CD14-positive monocyte (primary cell): ENCODE measurements at regions not wholly inside any gene's neighbourhood (a gene's known extent, or its start where the extent isn't known, plus 50 kb on each side); places are given as distances from the start of the nearest gene placed in this dataset.

Experiments used
- DNase-seq, 3 donors: peaks; one replicate each; pipeline ENCODE4 v3.0.0-alpha.2; 2011 to 2022
- H2AFZ ChIP-seq: 2 replicates; pipeline ENCODE4 v1.6.0; 2012; ENCODE audit warnings: mild to moderate bottlenecking, low read depth, low read length, inconsistent platforms; ENCODE audit not compliant: insufficient read depth, poor library complexity, severe bottlenecking
- H3K27ac ChIP-seq, 2 donors: 1 replicate in 1 of 2; 2 replicates in 1 of 2; pipeline ENCODE4 v1.5.1; 2012 to 2013; ENCODE audit warnings: low read length in 2 of 2, control low read depth in 1 of 2, inconsistent platforms in 1 of 2, low read depth in 1 of 2, mild to moderate bottlenecking in 1 of 2
- H3K27me3 ChIP-seq, 2 donors: one replicate each; pipeline versions ENCODE4 v1.6.0 to v1.6.1; 2011 to 2013; ENCODE audit warnings: low read length in 2 of 2; ENCODE audit not compliant: control insufficient read depth in 2 of 2, insufficient read depth in 2 of 2
- H3K36me3 ChIP-seq, 2 donors: replicated peaks in 1 of 2; 1 replicate in 1 of 2; 2 replicates in 1 of 2; pipeline versions ENCODE4 v1.5.1 to v1.6.1; 2012 to 2013; ENCODE audit warnings: low read length in 2 of 2, control low read depth in 1 of 2, inconsistent platforms in 1 of 2, mild to moderate bottlenecking in 1 of 2; ENCODE audit not compliant: insufficient read depth in 2 of 2, control insufficient read depth in 1 of 2
- H3K4me1 ChIP-seq, 2 donors: 1 replicate in 1 of 2; 2 replicates in 1 of 2; pipeline versions ENCODE4 v1.5.1 to v1.6.1; 2012 to 2013; ENCODE audit warnings: low read length in 2 of 2, control low read depth in 1 of 2, inconsistent platforms in 1 of 2, mild to moderate bottlenecking in 1 of 2, moderate library complexity in 1 of 2; ENCODE audit not compliant: insufficient read depth in 2 of 2, control insufficient read depth in 1 of 2
- H3K4me2 ChIP-seq: replicated peaks from 2 replicates; pipeline ENCODE3; 2012; ENCODE audit warnings: low read length, moderate library complexity, mild to moderate bottlenecking; ENCODE audit not compliant: poor library complexity, severe bottlenecking; ENCODE audit errors: extremely low read depth
- H3K4me3 ChIP-seq, 3 experiments: fragments of 200-600 bp in 1 of 3; sonication (generic) in 1 of 3; replicated peaks in 1 of 3; 1 replicate in 2 of 3; 2 replicates in 1 of 3; pipeline ENCODE4 v1.5.1; 2011 to 2013; ENCODE audit warnings: low read length in 3 of 3, mild to moderate bottlenecking in 3 of 3, control low read depth in 2 of 3, low read depth in 2 of 3, inconsistent platforms in 1 of 3, moderate library complexity in 1 of 3
- H3K79me2 ChIP-seq: 2 replicates; pipeline ENCODE4 v1.6.0; 2012; ENCODE audit warnings: mild to moderate bottlenecking, control low read depth, inconsistent platforms, low read length, moderate library complexity; ENCODE audit not compliant: insufficient read depth
- H3K9ac ChIP-seq: 2 replicates; pipeline ENCODE4 v1.6.0; 2017; ENCODE audit warnings: low read length, mild to moderate bottlenecking; ENCODE audit not compliant: insufficient read depth, poor library complexity, severe bottlenecking
- H3K9me3 ChIP-seq, 2 donors: replicated peaks in 1 of 2; 1 replicate in 1 of 2; 2 replicates in 1 of 2; pipeline versions ENCODE4 v1.5.1 to v1.6.1; 2012 to 2013; ENCODE audit warnings: low read length in 2 of 2, control low read depth in 1 of 2; ENCODE audit not compliant: control insufficient read depth in 1 of 2, insufficient read depth in 1 of 2
- H4K20me1 ChIP-seq: 2 replicates; pipeline ENCODE4 v1.6.0; 2012; ENCODE audit warnings: mild to moderate bottlenecking, low read length, control low read depth, moderate library complexity; ENCODE audit not compliant: insufficient read depth
- H3K27ac Mint-ChIP-seq, 7 donors: one replicate each; pipeline ENCODE4 v1.8.0; 2020; ENCODE audit warnings: mild to moderate bottlenecking in 7 of 7, mixed read lengths in 7 of 7, moderate library complexity in 6 of 7, inconsistent platforms in 2 of 7
- H3K27me3 Mint-ChIP-seq, 3 donors: one replicate each; pipeline ENCODE4 v1.8.0; 2021 to 2022; ENCODE audit warnings: low read depth in 3 of 3, mild to moderate bottlenecking in 3 of 3, mixed read lengths in 3 of 3, moderate library complexity in 3 of 3, inconsistent platforms in 1 of 3
- H3K36me3 Mint-ChIP-seq, 2 donors: one replicate each; pipeline ENCODE4 v1.8.0; 2020; ENCODE audit warnings: mixed read lengths in 2 of 2, inconsistent platforms in 1 of 2, mild to moderate bottlenecking in 1 of 2
- H3K4me1 Mint-ChIP-seq: one replicate; pipeline ENCODE4 v1.8.0; 2020; ENCODE audit warnings: mild to moderate bottlenecking, mixed read lengths
- H3K4me3 Mint-ChIP-seq, 2 donors: one replicate each; pipeline ENCODE4 v1.8.0; 2020; ENCODE audit warnings: mild to moderate bottlenecking in 2 of 2, mixed read lengths in 2 of 2, moderate library complexity in 1 of 2
- H3K9me3 Mint-ChIP-seq, 7 donors: one replicate each; pipeline ENCODE4 v1.8.0; 2020 to 2022; ENCODE audit warnings: mixed read lengths in 7 of 7, mild to moderate bottlenecking in 6 of 7, moderate library complexity in 6 of 7, inconsistent platforms in 2 of 7
- CTCF ChIP-seq: fragments of 200-600 bp; IDR thresholded peaks from one replicate; pipeline ENCODE4 v1.8.0; 2022; ENCODE audit warnings: antibody characterized with exemption, mild to moderate bottlenecking
- WGBS: methylation state at CpG from one replicate; pipeline ENCODE4 v1.1.5; 2013; ENCODE audit warnings: missing lambda C conversion rate; ENCODE audit not compliant: insufficient coverage; 5-methylcytosine and 5-hydroxymethylcytosine counted together
- intact Hi-C, 2 donors: fragments of 100-400 bp; cut with micrococcal nuclease; formaldehyde crosslinking; loops; one replicate each; pipeline versions ENCODE4 v1.15.0 to v1.15.1; 2023

- no peak overlapping the region for H3K4me3 ChIP-seq
- H3K27me3 ChIP-seq = no peaks in the 10 kb centered on the region
- no peak overlapping the region for H3K9ac ChIP-seq
- H3K4me1 Mint-ChIP-seq = no peaks in the 10 kb centered on the region
- H3K36me3 Mint-ChIP-seq = no peaks in the 10 kb centered on the region
- no peak for DNase-seq
- H3K27me3 Mint-ChIP-seq = peaks cover 0 to 2% (median 1%) of the 10 kb centered on the region in 3 donors
- H2AFZ ChIP-seq = no peak overlapping the region
- WGBS = no CpG with 5 or more reads among the region's 5 CpGs
- no peaks in the 10 kb centered on the region for H4K20me1 ChIP-seq
- no peak overlapping the region for H3K4me3 Mint-ChIP-seq
- H3K27ac ChIP-seq = no peak overlapping the region
- TF ChIP-seq CTCF = no peak
- no peak overlapping the region for H3K4me2 ChIP-seq
- H3K9me3 ChIP-seq = peaks cover 0 to 6% of the 10 kb centered on the region in 2 donors
- intact Hi-C loops = no loop called here
- H3K4me1 ChIP-seq = no peaks in the 10 kb centered on the region
- no peaks in the 10 kb centered on the region for H3K36me3 ChIP-seq
- H3K27ac Mint-ChIP-seq = no peak overlapping the region
- peaks cover 0 to 9% (median 3%) of the 10 kb centered on the region in 7 donors for H3K9me3 Mint-ChIP-seq
- H3K79me2 ChIP-seq = no peaks in the 10 kb centered on the region
Observed at GRCh38 chrX:113274345-113274744, 433.7 kb upstream of the AMOT start.

- no peaks in the 10 kb centered on the region for H3K79me2 ChIP-seq
- no peaks in the 10 kb centered on the region for H3K36me3 ChIP-seq
- no peaks in the 10 kb centered on the region for H3K27me3 ChIP-seq
- intact Hi-C loops = no loop called here
- H3K27me3 Mint-ChIP-seq = peaks cover 0 to 4% (median 0%) of the 10 kb centered on the region in 3 donors
- H3K27ac ChIP-seq = no peak overlapping the region
- H3K9me3 Mint-ChIP-seq = peaks cover 0 to 2% (median 0%) of the 10 kb centered on the region in 7 donors
- H3K4me3 ChIP-seq = no peak overlapping the region
- H3K27ac Mint-ChIP-seq = no peak overlapping the region
- no peaks in the 10 kb centered on the region for H3K4me1 Mint-ChIP-seq
- TF ChIP-seq CTCF = no peak
- H3K4me1 ChIP-seq = no peaks in the 10 kb centered on the region
- no peaks in the 10 kb centered on the region for H4K20me1 ChIP-seq
- H3K9me3 ChIP-seq = peaks cover 0 to 3% of the 10 kb centered on the region in 2 donors
- H2AFZ ChIP-seq = no peak overlapping the region
- H3K9ac ChIP-seq = no peak overlapping the region
- H3K4me3 Mint-ChIP-seq = no peak overlapping the region
- no peaks in the 10 kb centered on the region for H3K36me3 Mint-ChIP-seq
- DNase-seq = no peak
- H3K4me2 ChIP-seq = no peak overlapping the region
Observed at GRCh38 chrX:113269203-113269602, 428.6 kb upstream of the AMOT start.
